A673 (cell line): ENCODE measurements at regions not wholly inside any gene's neighbourhood (a gene's known extent, or its start where the extent isn't known, plus 50 kb on each side); places are given as distances from the start of the nearest gene placed in this dataset.

Experiments used
- BruUV-seq: library from RNA; stranded (reverse); fragments of 400-500 nt; replicated peaks from 2 replicates; lab custom pipeline; 2021; lab: Mats Ljungman, UMichigan
- CTCF ChIA-PET: fragments of 300-600 bp; sonication (Branson Sonifier 250); formaldehyde crosslinking; loops from one replicate; lab custom pipeline; 2022; ENCODE audit warnings: antibody characterized with exemption; lab: Charles Lee
- POLR2A ChIA-PET: fragments of 300-600 bp; sonication (Branson Sonifier 250); formaldehyde crosslinking; loops from one replicate; lab custom pipeline; 2022; ENCODE audit warnings: antibody characterized with exemption; ENCODE audit not compliant: low non-redundant PET; lab: Charles Lee
- DNase-seq: peaks from one replicate; pipeline ENCODE4 v3.0.0-alpha.2; 2015; ENCODE audit warnings: low spot score
- H3K27ac ChIP-seq: fragments of 200-600 bp; sonication (generic); 2 replicates; pipeline ENCODE4 v1.5.1; 2016; ENCODE audit warnings: mixed run types, low read depth, mild to moderate bottlenecking, mixed read lengths, antibody characterized with exemption, low read length; ENCODE audit not compliant: poor library complexity, severe bottlenecking
- H3K27me3 ChIP-seq: fragments of 200-600 bp; sonication (generic); replicated peaks from 2 replicates; pipeline ENCODE4 v1.6.1; 2017; ENCODE audit warnings: mixed run types, low read depth, mild to moderate bottlenecking, mixed read lengths, antibody characterized with exemption, low read length; ENCODE audit not compliant: insufficient read depth, poor library complexity
- H3K36me3 ChIP-seq: fragments of 200-600 bp; sonication (generic); 2 replicates; pipeline ENCODE4 v1.6.1; 2016; ENCODE audit warnings: mixed run types, mild to moderate bottlenecking, mixed read lengths, antibody characterized with exemption, low read length; ENCODE audit not compliant: insufficient read depth, poor library complexity, severe bottlenecking
- H3K4me1 ChIP-seq: fragments of 200-600 bp; sonication (generic); 2 replicates; pipeline ENCODE4 v1.6.1; 2017; ENCODE audit warnings: mixed run types, mild to moderate bottlenecking, mixed read lengths, antibody characterized with exemption, low read length; ENCODE audit not compliant: insufficient read depth, poor library complexity, severe bottlenecking
- H3K4me3 ChIP-seq: fragments of 200-600 bp; sonication (generic); 2 replicates; pipeline ENCODE4 v1.5.1; 2016; ENCODE audit warnings: low read depth, mixed run types, mild to moderate bottlenecking, mixed read lengths, low read length; ENCODE audit not compliant: poor library complexity, severe bottlenecking
- H3K9me3 ChIP-seq: fragments of 200-600 bp; sonication (generic); 2 replicates; pipeline ENCODE4 v1.6.1; 2016; ENCODE audit warnings: mixed run types, low read depth, mild to moderate bottlenecking, mixed read lengths, antibody characterized with exemption, low read length; ENCODE audit not compliant: poor library complexity, severe bottlenecking
- CTCF ChIP-seq: fragments of 300-800, 200-600 bp; sonication (generic); conservative IDR thresholded peaks from 2 replicates; pipeline ENCODE4 v1.5.1; 2017; ENCODE audit warnings: low read depth, mild to moderate bottlenecking, antibody characterized with exemption, low read length, moderate library complexity, mixed read lengths
- EZH2 ChIP-seq: fragments of 200-600 bp; sonication (generic); IDR thresholded peaks from 2 replicates; pipeline ENCODE4 v1.6.1; 2017; ENCODE audit warnings: borderline replicate concordance, low read depth, mild to moderate bottlenecking, mixed read lengths, antibody characterized with exemption, low read length; ENCODE audit not compliant: poor library complexity, severe bottlenecking
- intact Hi-C: fragments of 100-400 bp; cut with micrococcal nuclease; formaldehyde crosslinking; loops from one replicate; pipeline ENCODE4 v1.10.0; 2022; ENCODE audit not compliant: unreplicated experiment

GRCh38 chr6:73955800-73956199, 259.8 kb downstream of the CD109 start:
- CTCF ChIA-PET: no interaction called here
- Histone ChIP-seq H3K27me3 (no peaks in the 10 kb centered on the region), H3K9me3 (no peaks in the 10 kb centered on the region), H3K4me1 (no peaks in the 10 kb centered on the region), H3K36me3 (no peaks in the 10 kb centered on the region), H3K4me3 (no peak overlapping the region), H3K27ac (no peak overlapping the region)
- BruUV-seq: no TSS peak
- no peak for TF ChIP-seq EZH2
- no peak for TF ChIP-seq CTCF
- POLR2A ChIA-PET: no interaction called here
- intact Hi-C loops: no loop called here
- no peak for DNase-seq

- intact Hi-C loops: no loop called here
- ChIA-PET POLR2A (no interaction called here), CTCF (no interaction called here)
- TF ChIP-seq EZH2 (no peak), CTCF (no peak)
- no peak overlapping the region for H3K4me3 ChIP-seq
- no peaks in the 10 kb centered on the region for H3K9me3 ChIP-seq
- no peaks in the 10 kb centered on the region for H3K4me1 ChIP-seq
- no peaks in the 10 kb centered on the region for H3K36me3 ChIP-seq
- H3K27me3 ChIP-seq: no peaks in the 10 kb centered on the region
- H3K27ac ChIP-seq: no peak overlapping the region
- no TSS peak for BruUV-seq
- DNase-seq: no peak
Measured at GRCh38 chr6:73954881-73955280, 258.9 kb downstream of the CD109 start.

- ChIA-PET POLR2A (no interaction called here), CTCF (no interaction called here)
- TF ChIP-seq EZH2 (no peak), CTCF (no peak)
- H3K36me3 ChIP-seq: no peaks in the 10 kb centered on the region
- no peak overlapping the region for H3K27ac ChIP-seq
- H3K9me3 ChIP-seq: no peaks in the 10 kb centered on the region
- no peaks in the 10 kb centered on the region for H3K4me1 ChIP-seq
- H3K27me3 ChIP-seq: no peaks in the 10 kb centered on the region
- intact Hi-C loops: no loop called here
- no TSS peak for BruUV-seq
- no peak for DNase-seq
- H3K4me3 ChIP-seq: no peak overlapping the region
Measured at GRCh38 chr6:73951183-73951582, 255.2 kb downstream of the CD109 start.
